OCI-LY1 (cell line): ENCODE measurements at regions not wholly inside any gene's neighbourhood (a gene's known extent, or its start where the extent isn't known, plus 50 kb on each side); places are given as distances from the start of the nearest gene placed in this dataset.

Experiments
- EZH2 ChIP-seq: fragments of 200-600 bp; sonication (generic), shearing (Covaris generic); IDR thresholded peaks from 2 replicates; pipeline ENCODE4 v1.8.0; 2017; ENCODE audit warnings: borderline replicate concordance, mixed run types, mild to moderate bottlenecking, antibody characterized with exemption, low read length, moderate library complexity, mixed read lengths
- TF ChIP-seq, protein P1 (sequence below): fragments of 200-600 bp; sonication (generic), shearing (Covaris generic); IDR thresholded peaks from 2 replicates; pipeline ENCODE4 v1.5.1; 2017; ENCODE audit warnings: mild to moderate bottlenecking, antibody characterized with exemption, low read length, moderate library complexity, mixed read lengths

DNA sequence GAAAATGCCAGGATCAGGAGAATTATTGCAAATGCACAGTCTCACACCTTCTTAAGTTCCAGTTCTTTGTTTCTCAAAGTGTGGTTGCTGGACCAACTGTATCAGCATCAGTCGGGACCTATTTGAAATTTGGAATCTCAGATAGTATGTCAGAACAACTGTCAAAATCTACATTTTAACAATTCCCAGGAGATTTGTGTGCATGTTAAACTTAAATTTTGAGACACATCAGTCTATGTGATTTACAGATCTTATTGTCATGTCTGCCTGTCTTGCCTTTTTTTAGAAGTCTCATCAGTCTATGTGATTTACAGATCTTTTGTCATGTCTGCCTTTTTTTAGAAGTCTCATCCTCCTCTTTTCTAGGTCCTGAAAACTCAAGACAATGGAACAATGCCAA lies 243.6 kb upstream of the MEIS1 start:
- no peak for TF ChIP-seq EZH2
- TF ChIP-seq, protein P1, sequence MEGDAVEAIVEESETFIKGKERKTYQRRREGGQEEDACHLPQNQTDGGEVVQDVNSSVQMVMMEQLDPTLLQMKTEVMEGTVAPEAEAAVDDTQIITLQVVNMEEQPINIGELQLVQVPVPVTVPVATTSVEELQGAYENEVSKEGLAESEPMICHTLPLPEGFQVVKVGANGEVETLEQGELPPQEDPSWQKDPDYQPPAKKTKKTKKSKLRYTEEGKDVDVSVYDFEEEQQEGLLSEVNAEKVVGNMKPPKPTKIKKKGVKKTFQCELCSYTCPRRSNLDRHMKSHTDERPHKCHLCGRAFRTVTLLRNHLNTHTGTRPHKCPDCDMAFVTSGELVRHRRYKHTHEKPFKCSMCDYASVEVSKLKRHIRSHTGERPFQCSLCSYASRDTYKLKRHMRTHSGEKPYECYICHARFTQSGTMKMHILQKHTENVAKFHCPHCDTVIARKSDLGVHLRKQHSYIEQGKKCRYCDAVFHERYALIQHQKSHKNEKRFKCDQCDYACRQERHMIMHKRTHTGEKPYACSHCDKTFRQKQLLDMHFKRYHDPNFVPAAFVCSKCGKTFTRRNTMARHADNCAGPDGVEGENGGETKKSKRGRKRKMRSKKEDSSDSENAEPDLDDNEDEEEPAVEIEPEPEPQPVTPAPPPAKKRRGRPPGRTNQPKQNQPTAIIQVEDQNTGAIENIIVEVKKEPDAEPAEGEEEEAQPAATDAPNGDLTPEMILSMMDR = no peak
